ENCODE measurements at regions not wholly inside any gene's neighbourhood (a gene's known extent, or its start where the extent isn't known, plus 50 kb on each side); places are given as distances from the start of the nearest gene placed in this dataset.
A peak's percentile ranks its signal among the peaks of the same experiment; 100 is the strongest.

DNA sequence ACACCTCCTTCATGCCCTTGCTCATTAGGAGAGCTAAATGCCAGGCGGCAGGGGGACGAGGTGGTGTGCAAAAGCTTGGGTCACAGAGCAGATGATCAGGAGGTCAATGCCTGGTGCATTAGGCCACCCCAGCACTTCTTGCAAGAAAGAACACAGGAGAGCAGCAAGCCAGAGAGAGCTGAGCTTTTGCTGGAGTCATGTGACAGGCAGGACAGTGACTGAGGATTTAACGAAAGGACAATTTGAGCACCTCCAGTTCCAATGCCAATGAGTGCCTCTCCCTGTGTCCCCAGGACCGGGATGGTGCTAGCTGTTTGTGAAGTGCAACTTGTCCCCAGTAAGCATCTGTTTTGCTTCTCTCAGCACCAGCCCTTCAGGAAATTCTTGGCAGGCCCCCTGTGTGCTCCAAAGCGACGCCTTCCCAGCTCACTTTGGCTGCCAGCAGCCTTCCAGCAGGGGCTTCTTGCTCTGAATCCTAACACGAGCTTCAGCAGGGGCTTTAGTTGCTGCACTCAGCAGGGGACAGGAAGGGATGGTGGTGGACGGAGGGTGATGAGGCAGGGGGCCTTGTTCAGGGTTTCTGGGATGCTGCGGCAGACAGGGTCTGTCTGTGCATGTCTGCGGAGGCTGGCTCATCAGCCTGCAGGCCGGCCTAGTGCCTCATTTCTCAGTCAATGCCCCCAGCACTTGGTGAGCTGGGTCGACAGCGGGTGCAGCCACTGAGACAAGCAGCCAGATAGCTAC, 368.1 kb downstream of the RPS24 start:
- no peak for DNase-seq

DNA sequence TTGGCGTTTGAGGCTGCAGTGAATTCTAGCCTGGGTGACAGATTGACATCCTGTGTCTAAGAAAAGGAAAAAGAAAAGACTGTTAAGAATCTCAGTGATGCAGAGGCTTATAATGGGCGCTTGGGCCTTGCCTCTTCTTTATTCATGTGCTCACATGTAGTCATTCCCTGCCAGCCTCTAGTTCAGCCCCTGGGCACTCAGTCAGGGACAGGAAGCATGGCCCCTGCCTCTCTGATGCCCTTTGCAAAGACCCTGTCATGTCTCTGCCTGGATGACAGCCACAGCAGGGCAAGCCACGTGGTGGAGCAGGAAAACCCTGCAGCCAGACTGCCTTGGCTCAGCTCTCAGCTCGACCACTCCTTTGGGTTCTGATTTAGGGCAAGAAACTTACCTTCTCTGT, 368.9 kb downstream of the RPS24 start:
- DNase-seq, result no peak

DNA sequence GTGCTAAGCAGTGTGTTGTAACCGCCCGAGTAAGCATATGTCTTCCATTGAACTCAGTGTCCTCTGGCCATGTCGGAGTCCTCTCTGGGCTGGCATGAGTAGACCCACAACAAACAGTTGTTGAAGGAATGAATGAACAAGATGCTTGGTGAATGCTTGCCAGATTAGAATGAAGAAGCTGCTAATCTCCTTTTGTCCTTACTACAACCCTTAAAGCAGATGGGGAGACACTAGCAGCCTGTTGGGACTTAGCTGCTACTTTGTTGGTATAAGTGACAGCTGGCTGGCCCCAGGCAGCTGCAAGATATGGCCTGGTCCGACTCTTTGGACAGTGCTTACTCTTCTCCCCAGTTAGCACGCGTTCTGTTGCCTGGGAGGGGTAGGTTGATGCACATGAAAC, 370.1 kb downstream of the RPS24 start:
- no peak for DNase-seq

DNA sequence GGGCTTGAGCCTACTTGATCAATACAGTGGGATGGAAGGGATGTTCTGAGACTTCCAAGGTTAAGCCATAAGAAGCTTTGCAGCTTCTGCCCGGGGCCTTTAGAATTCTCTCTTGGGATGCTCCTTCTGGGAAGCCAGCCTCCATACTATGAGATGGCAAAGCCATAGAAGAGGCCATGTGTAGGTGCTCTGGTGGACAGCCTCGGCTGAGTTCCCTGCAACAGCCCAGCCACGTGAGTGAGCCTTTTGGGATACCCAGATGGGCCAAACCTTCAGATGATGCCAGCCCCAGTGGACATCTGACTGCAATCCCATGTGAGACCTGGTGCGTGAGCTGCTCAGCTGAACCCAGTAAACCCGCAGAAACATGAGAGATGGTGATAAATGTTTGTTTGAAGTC, 370.6 kb downstream of the RPS24 start:
- no peak for DNase-seq

DNA sequence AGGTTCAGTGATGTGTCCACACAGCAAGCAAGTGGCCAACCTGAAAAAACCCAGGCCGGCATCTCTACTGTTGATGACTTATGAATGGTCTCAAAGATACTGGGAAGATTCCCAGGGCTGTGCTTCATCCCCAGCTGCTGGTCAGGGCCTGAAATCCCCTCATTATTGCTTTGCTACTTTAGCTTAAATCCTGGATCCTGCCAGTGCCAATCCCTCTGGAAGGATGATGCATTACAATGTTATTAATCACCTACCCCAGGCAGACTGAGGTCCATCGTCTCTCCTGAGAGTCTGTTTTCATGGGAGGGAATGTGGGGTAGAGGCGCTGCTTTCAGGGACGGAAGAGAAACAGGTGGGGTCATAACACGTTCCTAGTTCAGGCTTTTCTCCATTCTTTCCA, 371.6 kb downstream of the RPS24 start:
- DNase-seq, result no peak

DNA sequence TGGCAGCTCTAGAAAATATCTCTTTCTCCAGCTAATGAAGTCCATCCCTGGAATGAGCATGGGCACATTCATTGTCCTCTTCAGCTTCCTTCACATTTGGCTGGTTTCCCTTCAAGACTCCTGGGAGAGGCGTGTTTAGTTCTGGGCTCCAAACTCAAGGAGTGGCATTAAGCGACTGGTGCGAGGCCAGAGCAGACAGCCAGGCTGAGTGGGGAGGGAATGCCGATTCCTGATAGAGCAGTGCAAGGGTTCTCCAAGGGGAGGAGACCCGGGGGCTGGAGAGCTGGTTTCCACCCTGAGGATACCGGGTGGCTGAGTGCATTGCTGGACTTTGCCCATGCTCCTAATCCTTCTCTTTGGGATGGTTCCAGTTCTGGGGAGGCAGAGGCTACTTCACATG, 372.1 kb downstream of the RPS24 start:
- no peak for DNase-seq

DNA sequence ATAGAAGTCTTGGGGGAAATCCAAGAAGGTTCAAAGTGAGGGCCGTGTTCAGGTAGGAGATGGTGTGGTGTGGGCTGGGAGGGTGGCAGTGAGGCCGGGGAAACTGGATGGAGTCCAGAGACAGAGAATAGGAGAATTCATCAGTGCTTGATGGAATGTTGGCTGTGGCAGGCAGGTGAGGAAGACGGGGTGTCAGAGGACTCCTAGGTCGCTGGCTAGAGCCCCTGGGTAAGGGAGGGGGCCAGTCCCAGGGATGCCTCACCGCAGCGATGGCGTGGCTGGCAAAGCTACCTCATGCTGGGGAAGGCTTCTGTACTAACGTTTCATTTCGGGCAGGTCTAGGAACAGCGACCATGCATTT, 373.0 kb downstream of the RPS24 start:
- no peak for DNase-seq

DNA sequence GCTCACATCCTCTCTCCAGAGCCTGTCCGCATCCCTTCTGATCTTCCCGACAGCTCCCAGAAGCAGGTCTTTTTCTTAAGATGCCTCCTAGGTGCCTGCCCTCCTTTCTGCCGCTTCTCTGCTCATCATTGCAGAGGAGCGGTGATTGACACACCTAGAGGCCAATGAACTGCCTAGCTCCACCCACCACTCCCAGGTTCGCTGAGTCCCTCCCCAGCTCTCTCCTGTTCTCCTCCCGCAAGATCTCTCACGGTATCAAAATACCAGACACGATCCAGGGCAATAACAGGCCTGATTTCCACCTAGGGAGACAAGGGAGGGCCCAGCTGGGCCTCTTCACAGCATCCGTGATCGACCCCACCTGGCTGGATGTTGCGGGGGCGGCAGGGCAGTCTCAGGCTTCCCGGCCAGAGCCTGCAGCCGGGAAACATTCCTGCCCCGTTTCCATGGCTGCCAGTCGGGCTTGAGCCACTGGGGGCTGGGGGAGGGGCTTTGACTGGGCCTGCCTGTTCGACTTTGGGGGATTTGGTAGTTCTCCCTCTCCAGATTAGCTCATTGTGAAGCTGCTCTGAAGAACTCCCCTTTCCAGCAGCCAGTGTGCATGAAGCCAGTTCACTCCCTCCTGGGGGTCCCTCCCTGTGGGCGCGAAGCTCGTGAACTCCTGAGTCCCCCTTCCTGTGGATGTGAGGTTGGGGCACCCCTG, 373.5 kb downstream of the RPS24 start:
- DNase-seq, result no peak

DNA sequence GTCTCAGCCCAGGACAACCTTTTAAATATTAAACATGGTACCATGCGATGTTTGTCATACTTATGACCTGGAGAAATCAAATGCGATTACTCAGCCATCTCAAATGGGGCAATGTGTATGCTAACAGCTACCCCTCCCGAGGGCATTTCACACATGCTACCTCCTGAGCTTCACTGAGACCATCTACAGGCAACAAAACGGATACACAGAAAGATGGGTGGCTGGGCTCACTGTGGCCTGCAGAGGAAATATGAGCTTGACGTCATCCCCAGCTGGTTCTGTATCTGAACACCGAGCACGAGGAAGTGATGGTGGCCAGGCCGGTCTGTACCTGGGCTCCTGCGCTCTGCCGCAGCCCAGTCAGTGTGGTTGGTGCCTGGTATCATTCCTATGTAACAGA, 374.3 kb downstream of the RPS24 start:
- no peak for DNase-seq

DNA sequence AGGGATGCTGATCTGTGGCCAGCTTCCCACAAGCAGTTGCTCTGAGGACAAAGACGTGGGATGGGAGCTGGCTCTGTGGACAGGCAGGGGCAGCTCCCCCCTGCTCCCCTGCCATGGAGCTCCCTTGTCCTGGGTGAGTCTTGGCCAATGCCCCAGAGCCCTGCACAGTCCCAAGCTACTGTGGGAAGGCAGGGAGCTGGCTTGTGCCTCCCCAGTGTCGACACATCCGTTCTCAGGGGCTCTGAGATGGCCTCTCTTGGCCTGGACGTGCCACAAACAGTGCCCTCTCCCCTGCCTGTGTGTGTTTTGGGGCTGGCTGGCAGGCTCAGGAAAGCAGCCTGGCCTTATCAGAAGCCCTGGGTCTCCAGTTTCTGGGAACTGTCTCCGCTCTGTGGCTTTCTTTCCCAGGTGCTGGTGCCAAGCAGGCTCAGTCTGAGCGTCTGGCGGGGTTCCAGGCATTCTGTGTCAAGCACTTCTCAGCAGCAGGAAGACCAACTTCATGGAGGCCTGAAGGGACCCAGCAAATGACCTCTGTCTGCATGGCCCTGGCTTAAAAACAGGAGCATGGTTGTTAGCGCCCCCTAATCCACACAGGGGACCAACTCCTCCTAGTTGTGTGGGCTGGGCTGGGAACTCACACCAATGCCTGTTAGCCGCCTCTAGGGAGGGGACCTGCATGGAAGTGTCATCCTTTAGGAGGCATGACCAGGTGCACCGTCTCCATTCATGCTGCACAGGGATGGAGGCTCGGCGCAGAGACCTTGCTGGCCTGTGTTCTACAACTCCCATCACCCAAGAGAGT, 375.2 kb downstream of the RPS24 start:
- DNase-seq, result no peak

DNA sequence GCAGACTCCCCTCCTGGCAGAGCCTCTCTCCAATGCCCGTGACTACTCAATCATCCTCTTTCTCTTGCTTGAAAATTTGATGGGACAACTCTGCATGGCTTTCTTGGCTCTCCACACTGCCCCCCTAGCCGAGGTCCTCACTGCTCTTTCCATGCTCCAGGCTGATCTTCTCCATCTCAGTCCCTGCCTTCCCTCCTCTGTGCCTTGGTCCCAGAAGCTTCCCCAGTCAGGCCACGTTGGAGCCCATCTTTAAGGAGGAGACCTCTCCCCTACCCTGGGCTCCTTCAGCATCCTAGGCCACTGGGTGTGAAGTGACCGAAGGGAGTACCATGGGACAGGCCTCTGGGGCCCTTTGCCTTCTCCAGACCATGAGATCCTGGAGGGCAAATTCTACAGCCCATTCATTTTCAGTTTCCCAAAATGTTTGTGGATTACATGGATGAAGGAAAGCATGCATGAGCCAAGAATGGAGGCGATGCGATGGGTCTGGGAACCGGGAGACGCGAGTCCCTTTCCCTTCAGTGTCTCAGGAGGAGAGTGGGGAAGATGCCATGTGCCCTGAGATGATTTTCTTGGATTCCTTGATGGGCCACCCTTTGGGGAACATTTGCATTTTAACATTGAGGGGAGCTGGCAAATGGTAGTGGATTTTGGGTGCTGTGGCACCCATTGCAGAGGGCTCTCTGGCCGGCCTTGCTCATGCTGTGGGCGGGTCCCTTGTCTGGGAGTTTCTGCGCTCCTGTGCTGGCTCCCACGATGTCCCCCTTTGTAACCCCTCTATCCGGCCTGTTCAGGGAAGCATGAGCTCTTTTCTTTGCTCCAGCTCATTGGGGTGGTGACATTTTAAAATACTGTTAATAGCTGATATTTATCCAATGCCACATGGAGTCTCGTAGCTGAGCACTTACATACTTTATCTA, 376.6 kb downstream of the RPS24 start:
- no peak for DNase-seq

DNA sequence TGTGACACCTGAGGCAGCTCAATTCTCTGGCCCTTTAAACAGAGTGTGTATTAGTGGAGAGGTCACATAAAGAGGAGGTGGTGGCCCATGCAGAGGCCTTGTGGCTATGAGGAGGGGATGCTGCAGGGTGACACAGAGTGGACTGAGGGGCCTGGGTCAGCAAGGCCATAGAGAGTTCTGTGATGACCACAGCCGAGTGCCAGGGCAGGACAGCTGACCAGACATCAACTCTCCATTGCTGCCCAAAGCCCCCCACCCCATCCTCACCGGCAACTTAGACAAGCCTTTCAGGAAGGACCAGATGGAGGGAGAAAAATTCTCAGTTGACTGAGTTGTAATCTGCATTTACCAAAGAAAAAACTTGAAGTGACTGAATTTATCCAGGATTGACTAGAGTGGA, 378.1 kb downstream of the RPS24 start:
- DNase-seq, result no peak

DNA sequence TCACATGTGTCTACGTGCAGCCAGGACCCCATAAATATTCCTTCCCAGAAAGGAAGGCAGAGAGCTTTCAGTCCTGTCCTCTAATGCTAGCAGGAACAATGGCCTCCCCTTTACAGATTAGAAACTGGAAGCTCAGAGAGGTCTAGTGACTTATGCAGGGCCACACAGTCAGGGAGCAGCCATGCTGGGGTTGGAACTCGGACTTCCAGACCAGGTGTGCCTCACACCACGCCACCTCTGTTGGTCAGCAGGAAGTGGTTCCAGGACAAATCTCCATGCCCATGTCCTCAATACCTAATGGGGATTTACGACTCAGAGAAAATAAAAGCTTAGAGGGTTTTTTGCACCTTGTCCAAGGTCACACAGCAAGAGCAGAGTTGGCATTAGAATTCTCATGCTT, 378.9 kb downstream of the RPS24 start:
- no peak for DNase-seq

DNA sequence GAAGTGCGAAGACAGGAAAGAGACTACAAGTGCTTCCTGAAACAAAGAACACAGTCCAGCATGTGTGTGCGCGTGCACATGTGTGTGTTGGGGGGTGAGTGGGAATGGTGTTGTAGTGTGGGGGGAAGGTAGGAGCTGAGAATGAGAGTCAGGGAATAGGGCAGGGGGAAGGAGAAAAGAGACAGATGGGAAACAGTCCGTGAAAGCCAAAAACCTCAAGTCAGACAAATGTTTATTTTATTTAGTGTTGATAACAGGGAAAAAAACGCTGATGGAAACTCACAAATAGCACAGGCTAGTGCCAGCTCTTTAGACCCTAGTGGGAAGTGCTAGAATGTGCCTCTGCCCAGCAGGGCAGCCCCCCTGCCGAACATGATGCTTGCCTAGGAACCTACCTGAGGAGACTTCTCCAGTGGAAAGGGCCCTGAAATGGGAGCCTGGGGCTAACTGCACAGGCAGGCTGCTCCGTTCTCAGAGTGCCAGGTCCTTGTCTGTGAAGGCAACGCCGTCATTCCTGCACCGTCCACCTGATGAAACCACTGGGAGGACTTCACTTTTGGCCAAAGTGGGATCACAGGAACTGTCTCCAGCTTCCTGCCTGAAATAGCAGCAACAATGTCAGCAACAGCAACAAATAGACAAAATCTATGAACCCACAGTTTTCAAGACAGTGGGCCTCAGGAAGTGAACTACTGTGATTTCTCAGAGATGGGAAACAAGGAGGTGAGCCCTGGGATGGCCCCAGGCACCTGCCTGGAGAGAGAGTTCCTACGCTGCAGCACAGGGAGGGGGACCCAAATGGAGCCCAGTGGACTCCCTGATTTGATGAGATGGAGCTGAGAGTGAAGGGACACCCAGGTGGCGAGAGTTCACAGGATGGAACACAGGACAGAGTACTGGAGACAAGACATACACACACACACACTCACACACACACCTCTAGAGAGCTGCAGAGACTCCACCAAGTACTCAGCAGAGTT, 379.7 kb downstream of the RPS24 start:
- no peak for DNase-seq

DNA sequence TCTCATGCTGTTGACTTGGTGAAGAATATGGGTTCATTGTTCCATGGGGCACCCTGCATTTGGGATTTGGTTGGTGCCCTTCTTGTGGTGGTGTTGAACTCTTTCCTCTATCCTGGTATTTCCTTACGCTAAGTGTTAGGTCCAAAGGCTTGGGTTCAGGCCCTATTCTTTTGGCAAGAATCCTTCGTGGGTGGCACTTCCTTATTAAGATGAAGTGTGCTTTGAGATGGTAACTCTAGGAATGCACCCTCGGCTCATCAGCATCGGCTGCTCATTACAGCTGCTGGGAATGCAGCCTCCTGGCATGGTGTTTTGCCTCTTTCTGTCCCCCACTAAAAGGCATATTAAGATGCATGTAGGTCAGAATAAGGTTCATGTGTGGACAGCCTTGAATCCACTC, 380.7 kb downstream of the RPS24 start:
- no peak for DNase-seq

DNA sequence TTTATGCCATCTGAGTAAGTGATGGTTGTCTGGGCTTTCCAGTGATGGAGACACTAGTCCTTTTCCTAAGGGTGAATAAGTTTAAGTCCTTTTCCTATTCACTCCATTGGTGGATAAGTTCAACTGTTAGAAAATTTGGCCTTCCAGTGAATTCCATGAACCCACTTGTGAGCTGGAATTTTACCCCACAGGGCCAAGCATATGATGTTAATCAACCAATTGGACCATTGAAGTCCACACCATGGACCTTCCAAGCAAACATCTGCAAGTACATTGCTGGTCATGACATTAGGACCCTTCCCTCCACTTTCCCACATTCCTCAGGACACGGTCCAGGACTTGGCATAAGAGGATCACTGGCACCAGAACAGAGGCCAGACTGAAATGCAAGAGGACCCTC, 381.4 kb downstream of the RPS24 start:
- no peak for DNase-seq

DNA sequence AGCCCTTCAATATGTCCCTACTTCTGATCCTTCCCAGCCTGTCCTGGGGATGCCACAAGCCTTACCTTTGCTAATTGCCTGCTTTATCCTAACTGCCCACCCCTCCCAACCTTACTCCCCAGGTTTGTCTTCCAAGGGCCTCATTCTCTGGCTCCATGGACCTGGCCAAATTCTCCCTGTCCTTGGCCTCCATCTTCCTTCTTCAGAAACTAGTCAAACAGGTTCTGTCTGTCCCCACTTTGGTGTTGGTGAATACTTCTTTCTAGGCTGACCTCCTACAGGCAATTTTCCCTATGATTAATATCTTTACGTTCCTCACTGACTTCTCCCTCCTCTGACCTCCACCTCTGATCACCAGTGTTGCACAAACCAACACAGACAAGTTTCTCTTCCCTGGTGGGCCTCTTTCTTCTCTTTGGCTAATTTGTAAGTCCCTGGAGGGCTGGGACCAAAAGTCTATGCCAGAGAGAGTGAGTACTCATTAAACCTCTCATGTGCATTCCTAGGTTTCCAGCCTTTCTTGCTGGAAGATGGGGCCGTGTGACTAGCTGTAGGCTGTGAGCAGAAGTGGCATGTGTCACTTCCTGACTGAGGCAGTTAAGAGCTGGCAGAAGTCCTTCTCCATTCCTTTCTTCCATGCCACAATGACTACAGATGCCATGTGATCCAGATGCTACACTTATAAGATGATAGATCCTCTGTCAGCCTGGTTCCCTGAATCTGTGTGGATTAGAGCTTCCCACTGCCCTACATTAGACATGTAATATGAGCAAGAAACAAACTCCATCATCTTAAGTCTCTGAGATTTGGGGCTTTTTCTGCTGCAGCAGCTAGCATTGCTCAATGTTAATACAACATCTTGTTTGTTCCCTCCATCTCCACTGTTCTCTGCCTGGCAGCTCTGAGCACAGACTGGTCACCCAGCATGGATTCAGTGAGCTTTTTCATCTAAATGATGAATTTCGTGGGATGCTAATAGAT, 382.7 kb downstream of the RPS24 start:
- DNase-seq, result peak; percentile 25

DNA sequence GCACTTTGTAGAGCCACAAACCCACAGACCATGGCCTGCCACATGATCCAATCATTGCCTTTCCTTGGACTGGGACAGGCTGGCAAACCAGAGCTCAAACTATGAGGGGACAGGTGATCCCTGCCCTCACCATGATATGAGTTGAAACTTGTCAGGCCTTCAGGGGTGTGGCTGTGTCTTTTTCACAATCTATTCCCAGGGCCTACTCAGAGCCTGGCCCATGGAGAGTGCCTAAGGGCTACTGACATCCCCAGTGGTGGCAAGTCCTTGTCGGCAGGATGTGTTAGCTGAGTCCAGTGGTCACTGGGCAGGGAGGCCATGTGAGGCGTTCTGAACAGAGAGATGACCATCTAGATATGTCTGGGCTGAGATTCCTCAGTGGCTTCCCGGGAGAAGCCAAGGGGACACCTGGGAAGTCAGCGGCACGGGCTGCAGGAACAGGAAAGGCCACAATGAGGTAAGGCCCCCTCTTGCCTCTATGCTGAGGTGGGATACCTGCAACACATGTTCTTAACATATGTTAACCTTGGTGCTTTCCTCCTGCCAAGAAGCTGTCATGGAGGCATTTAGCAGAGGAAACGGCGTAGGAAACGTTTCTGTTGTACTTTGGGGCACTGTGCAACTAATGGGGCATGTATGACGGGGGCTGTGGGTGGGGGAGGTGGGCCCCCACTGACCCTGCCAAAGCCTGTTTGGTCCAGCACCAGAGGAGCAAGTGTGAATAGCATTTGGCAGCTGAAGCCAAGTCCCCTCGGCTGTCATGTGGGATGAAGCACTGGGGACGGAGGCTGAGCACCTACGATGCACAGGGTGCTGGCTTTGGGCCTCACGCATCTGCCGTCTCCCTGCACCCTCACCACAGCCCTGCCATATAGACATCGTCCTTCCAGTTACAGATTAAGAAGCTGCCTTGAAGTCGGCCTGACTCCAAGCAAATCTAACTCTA, 384.0 kb downstream of the RPS24 start:
- DNase-seq, result no peak
